ENCODE measurements at regions not wholly inside any gene's neighbourhood (a gene's known extent, or its start where the extent isn't known, plus 50 kb on each side); places are given as distances from the start of the nearest gene placed in this dataset.
"Not testable (repeated sequence)": the region's sequence is repeated elsewhere in the genome, so short reads cannot be mapped to it uniquely, and the experiment has no call there.

GRCh38 chr21:6109774-6110173 lies 4411.6 kb upstream of the TPTE start:
- TF ChIP-seq CTCF, POLR2A (IDR thresholded peaks at IDR 0.05): not testable (repeated sequence)
